Renal cortex interstitium (tissue), 11 donors: ENCODE measurements at regions not wholly inside any gene's neighbourhood (a gene's known extent, or its start where the extent isn't known, plus 50 kb on each side); places are given as distances from the start of the nearest gene placed in this dataset.

Experiments
- DNase-seq, 11 donors: peaks; one replicate each; pipeline ENCODE4 v3.0.0-alpha.2; 2013; ENCODE audit warnings: low read depth in 9 of 11, low spot score in 4 of 11; ENCODE audit errors: extremely low read depth in 1 of 11

GRCh38 chr11:110026858-110027626 is 66.2 kb upstream of the ZC3H12C start:
- peak in 4 of 11 donors; percentile 5 to 43 (median 16) for DNase-seq

- DNase-seq, result no peak
Observed at GRCh38 chr11:110027627-110028371, 65.4 kb upstream of the ZC3H12C start.

- DNase-seq, result no peak
Observed at GRCh38 chr11:110028921-110029320, 64.3 kb upstream of the ZC3H12C start.

GRCh38 chr11:110029714-110030113 is 63.5 kb upstream of the ZC3H12C start:
- DNase-seq, result no peak

GRCh38 chr11:110031171-110031570 is 62.0 kb upstream of the ZC3H12C start:
- DNase-seq, result no peak

- DNase-seq, result no peak
Observed at GRCh38 chr11:110032259-110032658, 60.9 kb upstream of the ZC3H12C start.

- no peak for DNase-seq
Observed at GRCh38 chr11:110032957-110033570, 60.1 kb upstream of the ZC3H12C start.

- no peak for DNase-seq
Observed at GRCh38 chr11:110034806-110035205, 58.4 kb upstream of the ZC3H12C start.

GRCh38 chr11:110035357-110035756 is 57.8 kb upstream of the ZC3H12C start:
- DNase-seq, result no peak

GRCh38 chr11:110038201-110038600 is 55.0 kb upstream of the ZC3H12C start:
- no peak for DNase-seq
